GM18861 (cell line): ENCODE measurements at regions not wholly inside any gene's neighbourhood (a gene's known extent, or its start where the extent isn't known, plus 50 kb on each side); places are given as distances from the start of the nearest gene placed in this dataset.
A peak's percentile ranks its signal among the peaks of the same experiment; 100 is the strongest.

ENCODE experiments used
- ATAC-seq: cut with Tn5 transposase; IDR thresholded peaks from one replicate; pipeline ENCODE4 v1.9.1; 2021; ENCODE audit not compliant: unreplicated experiment

DNA sequence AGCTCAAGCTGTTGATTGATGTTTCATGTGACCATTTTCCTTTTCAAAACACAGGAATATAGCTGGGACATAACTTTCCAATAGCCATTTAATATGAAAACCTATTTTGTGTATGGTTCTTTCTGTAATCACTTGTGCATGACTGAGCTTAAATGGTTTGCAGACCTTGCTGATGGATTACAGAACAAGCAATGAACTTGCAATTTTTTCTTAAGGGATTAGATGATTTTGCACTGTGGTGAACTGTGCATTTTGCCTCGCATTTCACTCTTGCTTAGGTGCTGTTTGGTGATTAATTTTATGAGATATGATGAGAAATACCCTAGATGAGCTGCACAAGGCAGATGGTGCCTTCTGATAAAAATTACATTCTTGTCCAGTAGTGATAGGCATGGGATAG, 419.0 kb upstream of the FBXO33 start:
- no peak for ATAC-seq

DNA sequence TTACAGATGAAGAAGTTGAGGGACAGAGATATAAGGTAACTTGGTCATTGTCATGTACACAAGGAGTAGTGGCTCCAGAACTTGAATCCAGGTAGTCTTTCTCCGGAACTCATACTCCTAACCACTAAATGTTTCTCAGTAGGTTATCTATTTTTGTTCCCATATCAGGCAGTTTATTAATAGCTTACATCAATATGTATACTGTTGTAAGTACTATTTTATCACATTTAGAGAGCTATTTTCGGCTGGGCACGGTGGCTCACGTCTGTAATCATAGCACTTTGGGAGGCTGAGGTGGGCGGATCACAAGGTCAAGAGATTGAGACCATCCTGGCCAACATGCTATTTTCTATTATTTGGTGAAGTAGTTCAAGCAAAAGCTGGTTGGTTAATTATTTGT, 415.6 kb upstream of the FBXO33 start:
- no peak for ATAC-seq

DNA sequence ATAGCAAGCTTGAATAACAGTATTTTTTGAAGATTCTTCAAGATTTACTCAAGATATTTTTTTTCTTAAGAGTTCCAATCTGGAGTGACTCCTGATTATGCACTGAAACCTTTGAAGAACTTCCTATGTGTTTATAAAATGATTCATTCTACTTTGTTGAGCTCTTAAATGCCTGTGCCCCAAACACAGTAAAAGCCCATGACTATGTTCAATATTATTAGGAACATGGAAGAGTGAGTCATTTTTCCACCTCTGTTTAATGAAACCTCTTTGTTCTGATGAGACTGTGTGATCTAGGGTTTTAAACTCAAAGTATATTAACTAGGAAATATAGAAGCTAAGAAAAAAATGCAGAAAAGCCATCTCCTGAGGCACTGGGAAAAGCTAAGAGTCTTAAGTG, 415.0 kb upstream of the FBXO33 start:
- ATAC-seq, result no peak

DNA sequence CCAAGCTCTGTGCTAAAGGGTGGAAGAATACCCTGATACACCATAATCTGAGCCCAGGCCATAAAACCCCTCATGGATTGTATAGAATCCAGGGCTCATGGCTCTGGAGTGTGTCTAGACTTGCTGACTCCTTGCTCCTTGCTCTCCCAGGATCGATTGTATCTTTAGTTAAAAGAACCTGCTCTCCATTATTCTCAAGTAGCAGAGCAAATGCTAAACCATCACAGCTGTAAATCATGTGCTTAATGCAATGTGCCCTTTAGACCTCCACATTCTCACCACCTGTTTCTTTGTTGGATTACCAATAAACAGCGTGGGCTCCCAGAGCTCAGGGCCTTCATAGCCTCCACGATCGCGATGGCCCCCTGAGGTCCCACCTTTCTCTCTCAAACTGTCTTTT, 411.6 kb upstream of the FBXO33 start:
- no peak for ATAC-seq

DNA sequence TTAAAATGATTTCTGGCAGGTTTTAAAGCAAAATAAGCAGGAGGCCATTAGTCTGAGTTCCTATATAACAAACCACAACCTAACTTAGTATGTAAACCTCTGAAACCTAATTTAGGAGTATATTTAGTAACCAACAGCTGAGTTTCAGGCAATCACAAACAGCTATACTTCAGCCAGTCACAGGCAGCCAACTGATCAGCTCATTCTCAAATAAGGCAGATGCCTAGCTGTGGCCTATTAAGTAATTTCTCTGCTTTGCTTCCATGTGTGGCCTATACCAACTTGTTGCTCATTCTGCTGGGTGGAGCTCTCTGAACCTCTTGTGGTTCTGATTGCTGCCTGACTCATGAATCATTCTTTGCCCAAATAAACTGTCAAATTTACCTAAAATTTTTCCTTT, 408.9 kb upstream of the FBXO33 start:
- peak; percentile 74 for ATAC-seq

DNA sequence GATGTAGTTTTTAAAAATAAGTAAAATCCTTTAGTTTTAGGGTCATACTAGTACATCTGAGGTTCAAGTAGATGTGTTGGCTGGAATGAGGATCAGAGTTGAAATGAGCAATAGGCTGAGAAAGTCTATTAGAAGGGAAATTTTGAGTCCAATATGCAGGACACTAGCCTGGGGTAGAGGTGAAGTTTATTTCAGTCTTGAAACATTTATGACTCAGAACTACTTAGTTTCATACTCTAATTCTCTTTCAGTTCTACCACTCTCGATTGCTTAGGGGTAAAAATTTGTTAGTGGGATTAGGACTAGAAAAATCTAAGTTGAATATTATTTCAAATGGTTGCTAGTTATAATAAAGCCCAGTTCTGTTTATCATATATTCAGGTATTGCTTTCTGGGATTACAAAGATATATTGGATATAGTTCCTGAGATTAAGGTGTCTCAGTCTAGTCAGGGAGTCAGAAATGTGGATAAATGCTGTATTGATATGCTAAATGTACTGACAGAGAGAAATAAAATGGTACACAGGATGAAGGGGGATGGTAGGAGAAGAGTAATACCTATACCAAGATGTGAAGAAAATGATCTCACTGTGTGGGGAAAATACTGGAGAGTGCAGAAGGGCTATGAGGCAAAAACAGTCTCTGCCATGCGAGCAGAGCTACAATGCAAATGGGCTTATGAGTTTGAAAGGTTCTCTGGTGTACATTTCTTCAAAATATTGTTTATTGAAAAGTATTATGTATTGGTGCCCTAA, 395.8 kb upstream of the FBXO33 start:
- peak; percentile 99 for ATAC-seq

DNA sequence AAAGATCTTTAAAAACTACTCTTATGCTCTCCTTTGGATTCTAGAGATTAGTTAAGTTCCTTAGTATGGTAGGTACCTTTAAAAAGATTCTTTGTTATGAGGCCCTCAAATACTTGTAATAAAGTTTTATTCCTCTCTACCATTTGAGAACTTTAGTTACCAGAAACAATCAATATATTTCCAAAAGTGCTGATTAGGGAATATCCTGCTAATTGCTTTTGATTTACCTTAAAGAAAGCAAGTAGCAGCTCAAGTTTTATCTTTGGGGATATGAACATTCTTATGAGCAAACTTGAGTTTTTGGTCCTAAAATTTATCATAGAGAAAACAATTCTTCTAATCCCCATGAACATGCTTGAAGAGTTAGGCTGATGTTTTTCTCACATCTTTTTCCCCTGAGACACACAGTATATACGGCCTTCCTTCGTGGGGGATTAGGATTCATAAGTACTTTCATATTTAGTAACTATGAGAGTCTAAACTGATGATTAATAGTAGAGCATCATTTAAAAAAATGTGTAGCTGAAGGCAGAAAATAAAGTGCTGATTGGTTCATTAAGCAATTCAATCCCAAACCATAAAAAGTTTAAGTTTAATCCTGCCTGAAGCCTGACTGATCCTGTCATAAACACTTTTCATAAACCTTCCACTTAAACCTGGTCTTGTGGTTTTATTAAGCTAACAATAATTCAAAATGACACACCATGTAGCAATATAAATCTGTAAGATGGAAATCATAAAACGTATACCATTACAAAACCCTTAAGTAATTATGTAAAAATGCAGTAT, 380.5 kb upstream of the FBXO33 start:
- ATAC-seq, result no peak

DNA sequence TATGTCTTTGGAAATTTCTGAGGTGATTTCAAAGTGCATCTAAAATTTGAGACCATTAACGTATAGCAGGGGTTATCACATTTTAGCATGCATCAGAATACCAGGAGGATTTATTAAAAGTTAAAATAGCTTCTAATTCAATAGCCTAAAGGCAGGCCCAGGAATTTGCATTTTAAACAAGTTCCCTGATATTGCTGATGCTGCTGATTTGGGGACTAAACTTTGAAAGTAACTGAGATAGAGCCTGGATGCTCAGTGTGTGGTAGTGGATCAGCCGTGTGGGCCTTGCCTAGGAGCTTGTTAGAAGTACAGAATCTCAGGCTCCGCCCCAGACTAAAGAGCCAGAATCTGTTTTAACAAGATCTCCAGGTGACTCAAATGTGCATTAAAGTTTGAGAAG, 375.0 kb upstream of the FBXO33 start:
- ATAC-seq, result no peak

DNA sequence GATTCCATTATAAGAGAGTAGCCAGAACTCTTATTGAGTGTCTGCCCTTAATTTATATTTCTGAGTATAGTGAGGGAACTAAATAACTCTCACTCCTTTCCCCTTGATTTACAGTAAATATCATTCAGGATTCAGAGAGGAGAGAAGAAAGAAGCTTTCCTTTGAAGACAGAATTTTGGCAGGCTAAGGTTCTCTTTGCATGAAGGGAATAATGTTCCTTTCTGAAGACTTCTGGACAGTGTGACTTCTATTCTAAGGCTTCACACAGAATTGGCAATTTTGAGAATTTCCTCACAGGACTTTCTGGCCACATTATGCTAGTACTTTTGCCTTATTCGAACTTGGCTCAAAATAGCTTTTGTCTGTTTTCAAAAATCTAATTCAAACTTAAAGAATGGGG, 352.2 kb upstream of the FBXO33 start:
- no peak for ATAC-seq

DNA sequence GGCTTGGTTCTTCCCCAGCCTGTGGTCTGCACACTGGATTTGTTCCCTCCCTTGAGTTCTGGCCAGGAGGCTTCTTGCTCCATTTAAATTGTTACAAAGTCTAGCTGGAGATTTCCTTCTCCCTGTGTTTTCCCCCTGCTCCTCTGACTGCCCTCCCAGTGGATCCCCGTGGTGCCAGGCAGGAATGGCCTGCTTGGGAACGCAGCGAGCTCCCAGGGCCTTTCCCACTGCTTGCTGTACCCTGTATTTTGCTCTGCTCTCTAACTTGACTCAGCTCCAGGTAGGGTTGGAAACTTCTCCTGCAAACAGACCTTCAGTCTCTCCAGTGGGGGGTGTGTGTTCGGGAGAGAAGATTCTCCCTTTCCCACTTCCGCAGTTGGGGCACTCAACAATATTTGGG, 349.2 kb upstream of the FBXO33 start:
- ATAC-seq, result no peak

DNA sequence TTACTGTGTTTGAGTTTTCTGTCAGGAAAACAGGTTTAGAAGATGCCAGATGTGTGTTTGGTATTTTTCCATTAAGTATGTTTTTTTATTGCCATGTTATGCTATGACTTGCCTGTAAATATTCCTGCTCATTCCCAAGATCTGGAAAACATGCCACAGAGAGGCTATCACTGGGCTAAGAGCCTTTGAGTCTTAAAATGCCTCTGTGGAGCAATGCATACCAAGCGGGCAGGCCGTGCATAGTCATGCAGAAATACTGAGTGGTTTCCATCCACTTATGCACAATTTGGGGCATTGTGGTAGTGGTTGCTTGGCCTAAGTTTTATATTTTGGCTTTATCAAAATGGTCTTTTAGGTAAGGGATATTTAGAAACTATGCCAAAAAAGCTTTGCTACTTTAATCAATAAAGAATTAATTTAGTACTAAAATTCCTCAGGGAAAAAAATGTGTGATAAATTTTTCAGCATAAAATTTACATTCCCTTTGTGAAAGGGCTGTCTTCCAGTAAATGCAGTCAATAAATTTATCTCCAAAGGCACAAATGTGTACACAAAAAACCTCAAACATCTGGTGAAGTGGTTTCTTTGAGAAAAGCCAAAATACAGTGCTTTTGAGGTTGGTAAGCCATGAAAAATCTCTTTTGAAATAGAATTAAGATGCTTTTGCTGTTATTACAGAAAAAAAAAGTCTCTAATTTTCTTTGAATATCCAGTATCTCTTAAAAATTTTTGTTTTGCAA, 341.3 kb upstream of the FBXO33 start:
- no peak for ATAC-seq

DNA sequence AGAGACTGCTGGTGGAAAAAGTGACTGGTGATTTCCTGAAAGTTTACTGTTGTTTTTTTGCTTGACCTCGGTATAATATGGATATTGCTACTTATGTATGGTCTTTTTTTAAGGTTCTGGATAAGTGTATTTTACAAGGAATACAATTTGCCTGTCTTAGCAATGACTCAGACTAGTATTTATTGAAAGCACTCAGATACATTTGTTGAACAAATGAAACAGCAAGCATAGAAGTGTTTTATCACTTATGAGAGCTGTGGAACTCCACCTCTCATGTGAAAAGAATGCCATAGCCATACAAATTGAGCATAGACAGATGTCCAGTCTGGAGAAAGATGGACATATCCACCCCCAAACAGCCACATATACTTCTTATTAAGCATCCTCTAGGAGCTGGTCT, 340.4 kb upstream of the FBXO33 start:
- no peak for ATAC-seq

DNA sequence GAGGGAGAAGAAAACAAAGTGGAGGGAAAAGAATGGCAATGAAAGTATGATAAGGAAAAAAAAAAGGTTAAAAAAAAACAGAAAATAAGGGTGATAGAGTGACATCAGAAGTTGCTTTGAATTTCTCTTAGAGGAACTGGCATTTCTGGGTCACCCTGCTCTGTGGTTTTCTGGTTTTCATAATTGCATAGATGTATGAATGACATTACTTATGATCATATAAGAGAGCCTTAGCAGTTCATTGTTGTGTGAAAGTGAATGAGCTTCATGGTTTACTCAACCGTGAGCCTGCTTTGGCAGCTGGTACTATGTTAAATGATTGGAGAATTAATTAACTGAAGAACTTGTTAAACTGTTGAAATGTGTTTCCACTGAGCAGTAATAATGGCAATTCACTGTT, 336.4 kb upstream of the FBXO33 start:
- peak; percentile 93 for ATAC-seq

DNA sequence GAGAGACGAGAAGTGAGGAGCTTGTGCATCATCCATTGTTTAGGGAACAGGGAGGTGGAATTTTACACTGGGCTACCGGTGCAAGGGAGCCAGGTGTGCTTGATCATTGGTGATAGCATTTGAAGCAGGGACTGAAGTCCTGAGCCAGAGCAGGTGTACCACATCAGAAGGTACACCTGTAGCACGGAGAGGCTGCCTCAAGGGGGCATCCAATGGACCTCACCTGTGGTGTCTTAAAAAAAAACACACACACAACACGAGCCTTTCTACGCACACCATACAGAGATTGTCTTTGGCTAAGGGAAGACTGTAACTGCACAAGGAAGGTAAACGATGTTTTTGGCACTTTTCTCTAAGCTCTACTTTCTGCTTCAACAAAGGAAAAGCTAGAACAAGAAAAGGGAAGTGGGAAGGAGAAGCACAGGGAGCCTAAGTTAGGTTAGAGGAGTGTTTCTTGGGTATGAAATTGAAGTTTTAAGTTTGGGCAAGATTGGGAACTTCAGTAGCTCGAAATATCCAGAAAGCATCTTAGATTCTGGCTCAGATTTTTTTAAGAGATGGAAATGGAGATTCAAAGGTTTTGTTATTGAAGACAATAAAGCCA, 334.3 kb upstream of the FBXO33 start:
- ATAC-seq, result no peak

DNA sequence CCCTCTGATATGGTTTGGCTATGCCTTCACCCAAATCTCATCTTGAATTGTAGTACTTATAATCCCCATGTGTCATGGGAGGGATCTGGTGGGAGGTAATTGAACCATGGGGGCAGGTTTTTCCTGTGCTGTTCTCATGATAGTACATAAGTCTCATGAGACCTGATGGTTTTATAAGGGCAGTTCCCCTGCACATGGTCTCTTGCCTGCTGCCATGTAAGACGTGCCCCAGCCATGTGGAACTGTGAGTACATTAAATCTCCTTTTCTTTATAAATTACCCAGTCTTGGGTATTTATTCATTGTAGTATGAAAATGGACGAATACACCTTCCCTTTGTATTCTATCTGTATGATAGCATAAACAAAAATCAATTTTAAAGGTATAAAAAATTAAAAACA, 333.4 kb upstream of the FBXO33 start:
- ATAC-seq, result no peak

DNA sequence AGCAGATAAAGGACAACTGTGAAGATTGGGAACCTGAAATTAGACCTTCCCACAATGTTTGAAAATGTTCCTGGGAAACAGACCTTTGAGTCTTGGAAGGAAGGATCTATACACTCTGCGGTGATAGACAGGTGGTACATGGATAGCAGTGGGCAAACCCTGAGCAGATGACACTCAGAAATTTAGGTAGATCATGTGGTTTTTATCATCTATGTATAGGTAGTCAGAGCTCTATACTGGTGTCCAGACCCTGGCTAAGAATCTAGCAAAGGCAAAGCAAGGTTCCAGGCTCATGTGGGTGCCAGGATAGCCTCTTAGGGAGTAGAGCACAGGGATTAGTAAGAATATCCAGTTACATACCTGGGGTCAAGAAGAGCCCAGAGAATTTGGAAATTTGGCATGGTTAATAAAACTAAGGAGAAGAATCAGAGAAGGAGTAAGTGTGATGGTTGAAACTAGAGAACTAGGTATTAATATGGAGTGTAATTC, 331.2 kb upstream of the FBXO33 start:
- ATAC-seq, result peak; percentile 35

DNA sequence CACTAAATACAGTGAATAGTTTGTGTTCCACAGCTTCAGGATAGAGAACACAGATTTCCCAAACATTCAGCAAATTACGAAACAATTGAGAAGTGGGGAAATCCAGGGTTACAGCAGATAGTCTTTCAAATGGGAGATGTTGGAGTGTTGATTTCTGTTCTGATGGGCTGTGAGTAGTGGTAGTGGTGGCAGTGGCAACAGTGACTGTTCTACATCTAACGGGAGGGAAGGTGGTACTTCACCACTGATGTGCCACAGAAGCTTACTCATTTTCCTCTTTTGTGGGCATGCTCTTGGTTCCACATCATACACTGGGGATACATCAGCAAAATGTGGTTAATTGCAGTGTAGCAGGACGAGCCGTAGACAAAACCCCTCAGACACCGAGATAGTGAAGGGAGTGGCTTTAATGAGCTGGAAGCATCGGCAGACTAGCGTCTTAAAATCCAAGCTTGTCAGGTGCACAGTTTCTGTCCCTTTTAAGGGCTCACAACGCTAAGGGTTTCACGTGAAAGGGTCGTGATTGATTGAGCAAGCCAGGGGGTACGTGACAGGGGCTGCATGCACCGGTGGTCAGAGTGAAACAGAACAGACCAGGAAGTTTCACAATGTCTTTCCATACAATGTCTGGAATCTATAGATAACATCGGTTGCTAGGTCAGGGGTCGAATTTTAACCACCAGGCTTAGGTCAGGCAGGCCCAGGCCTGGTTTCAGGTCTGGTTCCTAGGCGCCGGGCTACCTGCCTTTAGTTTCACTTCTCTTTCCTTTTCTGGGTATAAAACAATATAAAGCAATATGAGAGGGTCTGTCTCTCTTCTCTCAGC, 330.6 kb upstream of the FBXO33 start:
- peak; percentile 81 for ATAC-seq

DNA sequence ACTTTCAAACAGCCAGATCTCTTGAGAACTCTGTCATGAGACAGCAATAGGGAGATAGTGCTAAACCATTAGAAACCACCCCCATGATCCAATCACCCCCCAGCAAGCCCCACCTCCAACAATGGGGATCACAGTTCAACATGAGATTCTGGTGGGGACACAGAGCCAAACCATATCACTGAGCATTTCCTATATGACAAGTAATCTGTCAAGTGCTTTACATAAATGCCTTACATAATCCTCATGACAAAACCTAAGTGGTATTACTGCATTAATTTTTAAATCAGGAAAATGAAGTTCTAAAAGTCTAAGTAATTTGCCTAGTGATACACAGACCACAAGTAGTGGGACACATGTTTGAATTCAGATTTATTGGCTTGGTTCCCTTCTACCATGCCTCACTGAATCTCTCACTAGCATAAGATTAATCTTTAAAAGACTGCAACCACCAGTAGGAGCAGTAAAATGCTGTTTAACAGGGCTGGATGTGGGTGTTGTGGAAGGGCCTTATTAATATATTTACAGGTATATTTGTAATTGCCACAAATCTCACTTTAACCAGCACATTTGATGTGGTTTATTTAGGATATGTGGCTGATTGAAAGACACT, 323.1 kb upstream of the FBXO33 start:
- ATAC-seq, result peak; percentile 94

DNA sequence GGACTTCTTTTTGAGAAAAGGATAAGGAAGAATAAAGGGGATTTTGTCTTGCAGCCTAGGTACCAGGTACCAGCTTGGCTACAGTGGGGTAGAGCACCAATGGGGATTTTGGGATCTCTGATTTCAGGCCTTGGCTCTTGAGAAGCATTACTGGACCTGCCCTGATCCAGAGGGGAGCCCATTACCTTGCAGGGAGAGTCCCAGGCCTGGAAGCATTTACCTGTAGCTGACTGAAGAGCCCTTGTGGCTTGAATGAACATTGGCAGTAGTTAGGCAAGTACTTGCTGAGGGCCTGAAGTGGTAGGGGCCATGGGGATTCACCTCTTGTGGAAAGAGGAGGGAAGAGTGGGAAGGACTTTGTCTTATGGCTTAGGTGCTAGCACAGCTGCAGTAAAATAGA, 308.2 kb upstream of the FBXO33 start:
- ATAC-seq, result no peak

DNA sequence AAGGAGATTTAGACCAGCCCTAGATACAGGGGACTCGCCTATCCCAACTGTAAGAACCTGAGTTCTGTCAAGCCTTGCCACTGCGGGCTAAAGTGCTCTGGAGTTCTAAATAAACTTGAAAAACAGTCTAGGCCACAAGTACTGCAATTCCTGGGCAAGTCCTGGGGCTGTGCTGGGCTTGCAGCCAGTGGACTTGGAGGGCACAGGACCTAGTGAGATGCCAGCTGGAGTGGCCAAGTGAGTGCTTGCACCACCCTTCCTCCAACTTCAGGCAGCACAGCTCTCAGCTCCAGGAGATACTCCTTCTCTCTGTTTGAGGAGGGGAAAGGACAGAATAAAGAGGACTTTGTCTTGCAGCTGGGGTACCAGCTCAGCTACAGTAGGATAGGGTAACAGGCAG, 307.6 kb upstream of the FBXO33 start:
- no peak for ATAC-seq
